Glutamatergic neuron (in vitro differentiated cells): ENCODE measurements at regions not wholly inside any gene's neighbourhood (a gene's known extent, or its start where the extent isn't known, plus 50 kb on each side); places are given as distances from the start of the nearest gene placed in this dataset.

Experiments used
- DNase-seq: peaks from one replicate; pipeline ENCODE4 v3.0.0; 2022
- H3K27ac Mint-ChIP-seq: one replicate; pipeline ENCODE4 v1.8.0; 2020; ENCODE audit warnings: mild to moderate bottlenecking, mixed read lengths, inconsistent platforms; ENCODE audit not compliant: unreplicated experiment
- H3K27me3 Mint-ChIP-seq: one replicate; pipeline ENCODE4 v1.8.0; 2020; ENCODE audit warnings: mild to moderate bottlenecking, moderate library complexity, mixed read lengths, inconsistent platforms; ENCODE audit not compliant: unreplicated experiment
- H3K36me3 Mint-ChIP-seq: one replicate; pipeline ENCODE4 v1.8.0; 2020; ENCODE audit warnings: mild to moderate bottlenecking, mixed read lengths, inconsistent platforms; ENCODE audit not compliant: unreplicated experiment
- H3K4me1 Mint-ChIP-seq: one replicate; pipeline ENCODE4 v1.8.0; 2020; ENCODE audit warnings: mild to moderate bottlenecking, low read depth, mixed read lengths, inconsistent platforms; ENCODE audit not compliant: unreplicated experiment
- H3K4me3 Mint-ChIP-seq: one replicate; pipeline ENCODE4 v1.8.0; 2020; ENCODE audit warnings: mild to moderate bottlenecking, mixed read lengths, inconsistent platforms; ENCODE audit not compliant: unreplicated experiment
- H3K9me3 Mint-ChIP-seq: one replicate; pipeline ENCODE4 v1.8.0; 2020; ENCODE audit warnings: mild to moderate bottlenecking, moderate library complexity, mixed read lengths, inconsistent platforms; ENCODE audit not compliant: unreplicated experiment
- CTCF ChIP-seq: fragments of 200-600 bp; sonication (generic); IDR thresholded peaks from one replicate; pipeline ENCODE4 v1.5.0; 2021; ENCODE audit not compliant: partially characterized antibody, unreplicated experiment

GRCh38 chr1:80646053-80646452 lies 1154.7 kb upstream of the ADGRL2 start:
- Mint-ChIP-seq H3K4me3 (no peak overlapping the region), H3K27me3 (no peaks in the 10 kb centered on the region), H3K9me3 (no peaks in the 10 kb centered on the region), H3K27ac (no peak overlapping the region), H3K4me1 (no peaks in the 10 kb centered on the region), H3K36me3 (no peaks in the 10 kb centered on the region)
- no peak for DNase-seq
- no peak for TF ChIP-seq CTCF

- Mint-ChIP-seq H3K27me3 (no peaks in the 10 kb centered on the region), H3K36me3 (no peaks in the 10 kb centered on the region), H3K4me3 (no peak overlapping the region), H3K27ac (no peak overlapping the region), H3K9me3 (no peaks in the 10 kb centered on the region), H3K4me1 (no peaks in the 10 kb centered on the region)
- no peak for TF ChIP-seq CTCF
- DNase-seq: no peak
These were observed 1155.1 kb upstream of the ADGRL2 start for GRCh38 chr1:80645621-80646020.

GRCh38 chr1:80640978-80641377 lies 1159.8 kb upstream of the ADGRL2 start:
- Mint-ChIP-seq H3K36me3 (no peaks in the 10 kb centered on the region), H3K4me3 (no peak overlapping the region), H3K9me3 (no peaks in the 10 kb centered on the region), H3K27ac (no peak overlapping the region), H3K27me3 (no peaks in the 10 kb centered on the region), H3K4me1 (no peaks in the 10 kb centered on the region)
- no peak for DNase-seq
- no peak for TF ChIP-seq CTCF

GRCh38 chr1:80639777-80640533 lies 1160.8 kb upstream of the ADGRL2 start:
- H3K36me3 Mint-ChIP-seq: no peaks in the 10 kb centered on the region
- no peak overlapping the region for H3K27ac Mint-ChIP-seq
- H3K27me3 Mint-ChIP-seq: no peaks in the 10 kb centered on the region
- H3K4me3 Mint-ChIP-seq: no peak overlapping the region
- no peak for DNase-seq
- TF ChIP-seq CTCF: no peak
- H3K4me1 Mint-ChIP-seq: no peaks in the 10 kb centered on the region
- no peaks in the 10 kb centered on the region for H3K9me3 Mint-ChIP-seq

GRCh38 chr1:80633947-80634706 lies 1166.6 kb upstream of the ADGRL2 start:
- Mint-ChIP-seq H3K9me3 (peaks cover 5% of the 10 kb centered on the region), H3K4me1 (no peaks in the 10 kb centered on the region), H3K27ac (no peak overlapping the region), H3K4me3 (no peak overlapping the region), H3K27me3 (no peaks in the 10 kb centered on the region), H3K36me3 (no peaks in the 10 kb centered on the region)
- TF ChIP-seq CTCF: no peak
- DNase-seq: no peak
